Thoracic aorta (tissue), 2 donors: ENCODE measurements at regions not wholly inside any gene's neighbourhood (a gene's known extent, or its start where the extent isn't known, plus 50 kb on each side); places are given as distances from the start of the nearest gene placed in this dataset.

Source experiments
- ATAC-seq: fragments of 150-250 bp; one replicate; pipeline ENCODE4 v1.8.0; 2017; ENCODE audit warnings: low read depth; ENCODE audit not compliant: insufficient number of reproducible peaks, low FRiP score
- DNase-seq: peaks from one replicate; pipeline ENCODE4 v3.0.0-alpha.2; 2020; ENCODE audit warnings: low spot score
- H3K27ac ChIP-seq, 2 donors: fragments of 200-600 bp; sonication (generic); 1 replicate in 1 of 2; 2 replicates in 1 of 2; pipeline ENCODE4 v1.5.1; 2016; ENCODE audit warnings: mild to moderate bottlenecking in 2 of 2, moderate library complexity in 2 of 2
- H3K27me3 ChIP-seq: fragments of 200-600 bp; sonication (generic); replicated peaks from 2 replicates; pipeline ENCODE4 v1.6.0; 2016; ENCODE audit warnings: mild to moderate bottlenecking; ENCODE audit not compliant: insufficient read depth
- H3K36me3 ChIP-seq: fragments of 200-600 bp; sonication (generic); one replicate; pipeline ENCODE4 v1.5.1; 2016
- H3K4me1 ChIP-seq, 2 donors: fragments of 200-600 bp; sonication (generic); 1 replicate in 1 of 2; 2 replicates in 1 of 2; pipeline versions ENCODE4 v1.5.1 to v1.6.0; 2016; ENCODE audit warnings: low read depth in 2 of 2, mild to moderate bottlenecking in 1 of 2; ENCODE audit not compliant: control insufficient read depth in 1 of 2
- H3K4me3 ChIP-seq: fragments of 200-600 bp; sonication (generic); 2 replicates; pipeline ENCODE4 v1.5.1; 2016; ENCODE audit warnings: mild to moderate bottlenecking
- H3K9me3 ChIP-seq: fragments of 200-600 bp; sonication (generic); 2 replicates; pipeline ENCODE4 v1.5.1; 2016
- CTCF ChIP-seq: fragments of 200-600 bp; sonication (generic); IDR thresholded peaks from one replicate; pipeline ENCODE4 v1.5.1; 2019; ENCODE audit warnings: antibody characterized with exemption

- no peak for TF ChIP-seq CTCF
- Histone ChIP-seq H3K9me3 (no peaks in the 10 kb centered on the region), H3K36me3 (no peaks in the 10 kb centered on the region), H3K4me3 (no peak overlapping the region), H3K27ac (no peak overlapping the region), H3K4me1 (peaks cover 20 to 31% of the 10 kb centered on the region in 2 donors), H3K27me3 (no peaks in the 10 kb centered on the region)
- ATAC-seq (no peak), DNase-seq (no peak)
These were observed 97.3 kb upstream of the DAB2 start for GRCh38 chr5:39521940-39522590.

- H3K9me3 ChIP-seq = no peaks in the 10 kb centered on the region
- no peak overlapping the region for H3K4me3 ChIP-seq
- no peaks in the 10 kb centered on the region for H3K27me3 ChIP-seq
- no peak for DNase-seq
- H3K36me3 ChIP-seq = no peaks in the 10 kb centered on the region
- ATAC-seq = no peak
- H3K4me1 ChIP-seq = peaks cover 20 to 32% of the 10 kb centered on the region in 2 donors
- H3K27ac ChIP-seq = no peak overlapping the region
- no peak for TF ChIP-seq CTCF
These were observed 96.5 kb upstream of the DAB2 start for GRCh38 chr5:39521098-39521860.

- Histone ChIP-seq H3K4me1 (peaks cover 20 to 32% of the 10 kb centered on the region in 2 donors), H3K27ac (peak overlapping the region in 1 of 2 donors; percentile 69), H3K4me3 (peak overlapping the region; percentile 48), H3K27me3 (no peaks in the 10 kb centered on the region), H3K9me3 (no peaks in the 10 kb centered on the region), H3K36me3 (no peaks in the 10 kb centered on the region)
- no peak for TF ChIP-seq CTCF
- DNase-seq (no peak), ATAC-seq (peak; percentile 86)
These were observed 95.4 kb upstream of the DAB2 start for GRCh38 chr5:39520232-39520572.

- no peak for ATAC-seq
- peak overlapping the region in 1 of 2 donors; percentile 69 for H3K27ac ChIP-seq
- H3K27me3 ChIP-seq = no peaks in the 10 kb centered on the region
- no peak for TF ChIP-seq CTCF
- peaks cover 20 to 32% of the 10 kb centered on the region in 2 donors for H3K4me1 ChIP-seq
- peak overlapping the region; percentile 48 for H3K4me3 ChIP-seq
- no peak for DNase-seq
- H3K9me3 ChIP-seq = no peaks in the 10 kb centered on the region
- no peaks in the 10 kb centered on the region for H3K36me3 ChIP-seq
These were observed 94.9 kb upstream of the DAB2 start for GRCh38 chr5:39519566-39520231.

GRCh38 chr5:39519079-39519478, 94.3 kb upstream of the DAB2 start:
- no peaks in the 10 kb centered on the region for H3K9me3 ChIP-seq
- H3K4me1 ChIP-seq = peaks cover 20 to 32% of the 10 kb centered on the region in 2 donors
- H3K27ac ChIP-seq = no peak overlapping the region
- no peak overlapping the region for H3K4me3 ChIP-seq
- DNase-seq (no peak), ATAC-seq (no peak)
- TF ChIP-seq CTCF = no peak
- H3K36me3 ChIP-seq = no peaks in the 10 kb centered on the region
- no peaks in the 10 kb centered on the region for H3K27me3 ChIP-seq
